Muscle of leg (tissue), 3 donors: ENCODE measurements at regions not wholly inside any gene's neighbourhood (a gene's known extent, or its start where the extent isn't known, plus 50 kb on each side); places are given as distances from the start of the nearest gene placed in this dataset.

ENCODE experiments used
- DNase-seq: peaks from one replicate; pipeline ENCODE4 v3.0.0; 2013
- H3K27ac ChIP-seq: one replicate; pipeline ENCODE4 v1.5.1; 2013; ENCODE audit warnings: mild to moderate bottlenecking, low read length, control low read depth
- H3K27me3 ChIP-seq: one replicate; pipeline ENCODE4 v1.6.1; 2013; ENCODE audit warnings: low read length; ENCODE audit not compliant: control insufficient read depth, insufficient read depth
- H3K36me3 ChIP-seq: one replicate; pipeline ENCODE4 v1.6.1; 2013; ENCODE audit warnings: low read length; ENCODE audit not compliant: control insufficient read depth, insufficient read depth
- H3K4me1 ChIP-seq: one replicate; pipeline ENCODE4 v1.6.1; 2013; ENCODE audit warnings: low read length; ENCODE audit not compliant: control insufficient read depth, insufficient read depth
- H3K4me3 ChIP-seq: one replicate; pipeline ENCODE4 v1.5.1; 2013; ENCODE audit warnings: low read length, control low read depth
- H3K9me3 ChIP-seq: replicated peaks from 2 replicates; pipeline ENCODE4 v1.6.1; 2013; ENCODE audit warnings: low read depth, low read length; ENCODE audit not compliant: control insufficient read depth
- WGBS: methylation state at CpG from one replicate; pipeline ENCODE4 v1.1.5; 2013; ENCODE audit warnings: missing lambda C conversion rate; ENCODE audit not compliant: insufficient coverage; 5-methylcytosine and 5-hydroxymethylcytosine counted together

DNA sequence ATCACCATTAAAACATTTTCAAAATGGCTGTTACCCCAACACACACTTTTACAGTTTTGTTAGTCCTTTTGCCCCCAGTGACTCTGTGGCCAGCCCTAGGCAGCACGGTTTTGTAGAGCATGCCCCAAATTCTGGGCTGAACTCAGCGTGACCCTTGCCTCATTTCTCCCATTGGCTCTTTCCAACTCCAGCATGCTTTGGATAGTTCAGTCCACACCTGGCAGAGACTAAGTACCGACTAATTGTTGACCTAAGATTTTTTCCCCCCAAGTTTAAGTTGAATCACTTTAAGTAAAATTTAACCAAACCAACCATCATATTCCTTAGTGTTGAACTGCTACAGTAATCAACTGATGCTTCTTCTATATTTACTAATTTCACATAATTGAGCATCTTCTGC, 62.4 kb upstream of the LRRC8B start:
- Histone ChIP-seq H3K4me3 (no peak overlapping the region), H3K27me3 (no peaks in the 10 kb centered on the region), H3K27ac (no peak overlapping the region), H3K4me1 (no peaks in the 10 kb centered on the region), H3K36me3 (no peaks in the 10 kb centered on the region), H3K9me3 (no peaks in the 10 kb centered on the region)
- WGBS: 50% methylated on average over 3 of the region's 3 CpGs
- no peak for DNase-seq

DNA sequence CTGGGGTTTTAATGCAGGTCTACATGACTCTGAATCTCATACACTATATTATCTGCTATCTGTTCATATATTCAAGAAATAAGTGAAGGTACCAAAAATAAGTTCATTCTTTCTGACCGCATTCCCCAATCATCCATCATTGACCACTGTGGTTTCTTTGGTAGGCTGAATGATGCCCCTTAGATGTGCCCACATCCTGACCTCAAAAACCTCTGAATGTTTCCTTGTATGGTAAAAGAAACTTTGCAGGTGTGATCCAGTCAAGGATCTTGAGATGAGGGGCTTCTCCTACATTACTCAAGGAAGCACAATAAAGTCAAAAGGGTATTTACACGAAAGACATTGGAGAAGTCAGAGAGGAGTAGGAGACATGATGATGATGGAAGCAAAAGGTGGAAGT, 60.6 kb upstream of the LRRC8B start:
- Histone ChIP-seq H3K9me3 (no peaks in the 10 kb centered on the region), H3K4me3 (no peak overlapping the region), H3K27ac (no peak overlapping the region), H3K36me3 (no peaks in the 10 kb centered on the region), H3K27me3 (no peaks in the 10 kb centered on the region), H3K4me1 (no peaks in the 10 kb centered on the region)
- WGBS: no CpG with 5 or more reads among the region's 2 CpGs
- DNase-seq: no peak

- Histone ChIP-seq H3K36me3 (no peaks in the 10 kb centered on the region), H3K27me3 (no peaks in the 10 kb centered on the region), H3K4me3 (no peak overlapping the region), H3K4me1 (no peaks in the 10 kb centered on the region), H3K9me3 (no peaks in the 10 kb centered on the region), H3K27ac (no peak overlapping the region)
- no peak for DNase-seq
- WGBS: 100% methylated on average over 1 of the region's 1 CpG
Measured at GRCh38 chr1:89465201-89465600, 59.4 kb upstream of the LRRC8B start.

DNA sequence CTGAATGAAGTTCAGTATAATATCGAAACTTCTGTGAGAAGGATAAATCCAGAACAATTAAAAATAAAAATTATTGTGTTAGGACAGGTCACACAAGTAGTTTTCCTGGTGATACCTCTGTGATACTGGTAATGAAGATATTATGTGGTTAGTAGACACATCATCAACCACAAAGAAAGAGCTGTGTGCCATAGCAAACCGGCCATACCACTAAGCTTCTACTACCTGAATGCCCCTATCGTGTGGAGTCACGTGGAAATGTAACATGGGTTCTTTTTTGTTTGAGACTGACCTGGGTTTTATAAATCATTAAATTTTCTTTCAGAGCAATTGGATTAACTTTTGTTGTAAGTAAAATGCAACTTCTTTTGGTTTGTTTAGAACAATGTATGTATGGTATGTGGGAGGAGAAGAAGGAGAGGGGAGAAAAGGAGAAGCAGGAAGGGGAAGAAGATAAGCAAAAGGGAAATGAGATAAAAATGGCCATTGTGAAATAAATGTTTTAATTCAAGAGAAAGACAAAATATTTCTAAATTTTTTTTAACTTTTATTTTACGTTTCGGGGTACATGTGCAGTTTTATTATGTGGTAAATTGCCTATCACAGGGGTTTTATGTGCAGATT, 58.2 kb upstream of the LRRC8B start:
- Histone ChIP-seq H3K27me3 (no peaks in the 10 kb centered on the region), H3K4me3 (no peak overlapping the region), H3K9me3 (no peaks in the 10 kb centered on the region), H3K4me1 (no peaks in the 10 kb centered on the region), H3K36me3 (no peaks in the 10 kb centered on the region), H3K27ac (no peak overlapping the region)
- no peak for DNase-seq
- WGBS: no CpG with 5 or more reads among the region's 6 CpGs

DNA sequence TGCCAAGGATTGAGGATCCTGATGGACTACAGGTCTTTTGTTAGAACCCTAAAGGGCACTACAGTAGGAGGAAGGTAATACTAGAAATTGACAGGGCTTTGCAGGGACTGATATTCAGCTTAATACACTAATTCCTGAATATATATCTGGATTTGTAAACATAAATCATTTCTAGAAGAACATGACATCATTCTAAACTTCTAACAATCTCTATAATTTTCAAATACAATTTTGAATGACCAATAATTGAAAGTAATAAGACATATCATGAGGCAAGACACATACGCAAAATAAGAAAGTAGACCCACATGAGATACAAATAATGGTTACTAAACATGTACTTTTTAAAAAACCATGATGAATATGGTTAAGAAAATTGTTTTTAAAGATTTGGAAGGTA, 52.4 kb upstream of the LRRC8B start:
- Histone ChIP-seq H3K9me3 (no peaks in the 10 kb centered on the region), H3K27ac (no peak overlapping the region), H3K27me3 (no peaks in the 10 kb centered on the region), H3K4me3 (no peak overlapping the region), H3K36me3 (no peaks in the 10 kb centered on the region), H3K4me1 (no peaks in the 10 kb centered on the region)
- no peak for DNase-seq
- WGBS: no CpG with 5 or more reads among the region's 1 CpG

GRCh38 chr1:89472886-89473417, 51.7 kb upstream of the LRRC8B start:
- no peaks in the 10 kb centered on the region for H3K4me1 ChIP-seq
- H3K4me3 ChIP-seq: no peak overlapping the region
- H3K36me3 ChIP-seq: no peaks in the 10 kb centered on the region
- DNase-seq: no peak
- H3K9me3 ChIP-seq: no peaks in the 10 kb centered on the region
- no peaks in the 10 kb centered on the region for H3K27me3 ChIP-seq
- no peak overlapping the region for H3K27ac ChIP-seq
- 91% methylated on average over 3 of the region's 3 CpGs for WGBS
